IMR-90 (cell line): ENCODE measurements at regions not wholly inside any gene's neighbourhood (a gene's known extent, or its start where the extent isn't known, plus 50 kb on each side); places are given as distances from the start of the nearest gene placed in this dataset.

Experiments used
- ATAC-seq: fragments of 200-7000 bp; cut with Tn5 transposase; 2 replicates; pipeline ENCODE4 v1.9.1; 2020; ENCODE audit warnings: low read depth, mild to moderate bottlenecking, moderate library complexity
- BruUV-seq: library from RNA; stranded (reverse); fragments of 400-500 nt; replicated peaks from 2 replicates; lab custom pipeline; 2021; lab: Mats Ljungman, UMichigan
- CTCF ChIA-PET: fragments of 300-600 bp; formaldehyde crosslinking; extraction: SDS; loops from one replicate; lab custom pipeline; 2021; ENCODE audit warnings: antibody characterized with exemption; lab: Yijun Ruan, JAX
- POLR2A ChIA-PET: fragments of 300-600 bp; sonication (Branson Sonifier 250); formaldehyde crosslinking; loops from one replicate; lab custom pipeline; 2022; ENCODE audit warnings: antibody characterized with exemption; ENCODE audit not compliant: unreplicated experiment; lab: Charles Lee
- DNase-seq: peaks from one replicate; pipeline ENCODE4 v3.0.0; 2013
- H2AFZ ChIP-seq: replicated peaks from 2 replicates; pipeline ENCODE3; 2013; ENCODE audit warnings: low read length, mild to moderate bottlenecking; ENCODE audit not compliant: poor library complexity
- H2AK5ac ChIP-seq: 2 replicates; pipeline ENCODE4 v1.6.1; 2013; ENCODE audit warnings: low read depth, low read length, inconsistent platforms
- H2AK9ac ChIP-seq: replicated peaks from 2 replicates; pipeline ENCODE3; 2013; ENCODE audit warnings: mild to moderate bottlenecking, low read depth, low read length, moderate library complexity; ENCODE audit not compliant: poor library complexity
- H2BK120ac ChIP-seq: 2 replicates; pipeline ENCODE4 v1.6.1; 2013; ENCODE audit warnings: low read depth, low read length, inconsistent platforms
- H2BK15ac ChIP-seq: 3 replicates; pipeline ENCODE4 v1.6.1; 2013; ENCODE audit warnings: low read depth, low read length, inconsistent platforms
- H2BK20ac ChIP-seq: 2 replicates; pipeline ENCODE4 v1.6.1; 2013; ENCODE audit warnings: low read depth, mild to moderate bottlenecking, inconsistent platforms, low read length, moderate library complexity
- H2BK5ac ChIP-seq: 2 replicates; pipeline ENCODE4 v1.6.1; 2013; ENCODE audit warnings: mild to moderate bottlenecking, low read depth, low read length, inconsistent platforms; ENCODE audit not compliant: poor library complexity, severe bottlenecking
- H3K14ac ChIP-seq: replicated peaks from 2 replicates; pipeline ENCODE4 v1.6.1; 2013; ENCODE audit warnings: low read depth, low read length, inconsistent platforms
- H3K18ac ChIP-seq: 2 replicates; pipeline ENCODE4 v1.6.1; 2013; ENCODE audit warnings: low read depth, low read length, control low read depth
- H3K23ac ChIP-seq: 2 replicates; pipeline ENCODE4 v1.6.1; 2013; ENCODE audit warnings: low read depth, low read length, inconsistent platforms
- H3K27ac ChIP-seq: 2 replicates; pipeline ENCODE4 v1.5.1; 2013; ENCODE audit warnings: mild to moderate bottlenecking, control low read depth, low read length; ENCODE audit not compliant: insufficient read depth
- H3K27me3 ChIP-seq: 2 replicates; pipeline ENCODE4 v1.6.1; 2013; ENCODE audit warnings: low read length; ENCODE audit not compliant: control insufficient read depth, insufficient read depth
- H3K36me3 ChIP-seq: 2 replicates; pipeline ENCODE4 v1.6.1; 2013; ENCODE audit warnings: low read length, mixed read lengths; ENCODE audit not compliant: control insufficient read depth, insufficient read depth
- H3K4ac ChIP-seq: 2 replicates; pipeline ENCODE4 v1.6.1; 2013; ENCODE audit warnings: low read depth, low read length, inconsistent platforms
- H3K4me1 ChIP-seq: 2 replicates; pipeline ENCODE4 v1.6.1; 2013; ENCODE audit warnings: low read length, mixed read lengths; ENCODE audit not compliant: control insufficient read depth, insufficient read depth
- H3K4me2 ChIP-seq: 2 replicates; pipeline ENCODE4 v1.6.1; 2013; ENCODE audit warnings: low read depth, mild to moderate bottlenecking, control low read depth, low read length, moderate library complexity
- H3K4me3 ChIP-seq: 2 replicates; pipeline ENCODE4 v1.5.1; 2013; ENCODE audit warnings: low read depth, mild to moderate bottlenecking, control low read depth, low read length, moderate library complexity; ENCODE audit not compliant: insufficient read depth
- H3K56ac ChIP-seq: 2 replicates; pipeline ENCODE4 v1.6.1; 2013; ENCODE audit warnings: low read length, inconsistent platforms; ENCODE audit not compliant: insufficient read depth; ENCODE audit errors: extremely low read depth
- H3K79me1 ChIP-seq, 2 experiments: 2 replicates each; pipeline ENCODE4 v1.6.1; 2013; ENCODE audit warnings: low read length in 2 of 2, inconsistent platforms in 1 of 2, low read depth in 1 of 2
- H3K9ac ChIP-seq: 2 replicates; pipeline ENCODE4 v1.6.1; 2013; ENCODE audit warnings: low read depth, low read length, control low read depth
- H3K9me1 ChIP-seq: 2 replicates; pipeline ENCODE4 v1.6.1; 2013; ENCODE audit warnings: low read length, inconsistent platforms; ENCODE audit not compliant: insufficient read depth
- H3K9me3 ChIP-seq: 2 replicates; pipeline ENCODE4 v1.6.1; 2013; ENCODE audit warnings: low read length; ENCODE audit not compliant: control insufficient read depth, insufficient read depth
- H4K20me1 ChIP-seq: 2 replicates; pipeline ENCODE4 v1.6.1; 2013; ENCODE audit warnings: low read length, inconsistent platforms; ENCODE audit not compliant: insufficient read depth
- H4K5ac ChIP-seq: 2 replicates; pipeline ENCODE4 v1.6.1; 2013; ENCODE audit warnings: mild to moderate bottlenecking, low read depth, low read length, control low read depth
- H4K8ac ChIP-seq, 2 experiments: 2 replicates each; pipeline ENCODE4 v1.6.1; 2013; ENCODE audit warnings: low read depth in 2 of 2, low read length in 2 of 2, control low read depth in 1 of 2, inconsistent platforms in 1 of 2
- H4K91ac ChIP-seq: 2 replicates; pipeline ENCODE4 v1.6.1; 2013; ENCODE audit warnings: low read depth, low read length, inconsistent platforms; ENCODE audit not compliant: insufficient read depth
- BHLHE40 ChIP-seq: fragments of 150-350 bp; IDR thresholded peaks from 2 replicates; pipeline ENCODE4 v1.6.1; 2016; ENCODE audit warnings: mild to moderate bottlenecking, low read depth, low read length
- CEBPB ChIP-seq: IDR thresholded peaks from 2 replicates; pipeline ENCODE4 v1.6.1; 2012; ENCODE audit warnings: low read depth, low read length, improper control_type of control experiment
- FOS ChIP-seq: fragments of 150-350 bp; IDR thresholded peaks from 2 replicates; pipeline ENCODE4 v1.6.1; 2016; ENCODE audit warnings: low read depth, low read length
- MAFK ChIP-seq: IDR thresholded peaks from 2 replicates; pipeline ENCODE4 v1.6.1; 2012; ENCODE audit warnings: low read depth, low read length, improper control_type of control experiment
- MAZ ChIP-seq: IDR thresholded peaks from 2 replicates; pipeline ENCODE4 v1.6.1; 2012; ENCODE audit warnings: low read depth, mild to moderate bottlenecking, low read length, improper control_type of control experiment, moderate library complexity, borderline replicate concordance
- MXI1 ChIP-seq: IDR thresholded peaks from 2 replicates; pipeline ENCODE4 v1.6.1; 2012; ENCODE audit warnings: low read depth, mild to moderate bottlenecking, low read length, moderate library complexity, borderline replicate concordance
- NFE2L2 ChIP-seq: fragments of 150-350 bp; IDR thresholded peaks from 2 replicates; pipeline ENCODE4 v1.6.1; 2016; ENCODE audit warnings: low read depth, mild to moderate bottlenecking, low read length
- POLR2A ChIP-seq: IDR thresholded peaks from 2 replicates; pipeline ENCODE4 v1.6.1; 2012; ENCODE audit warnings: mild to moderate bottlenecking, low read depth, low read length
- RAD21 ChIP-seq: IDR thresholded peaks from 2 replicates; pipeline ENCODE4 v1.6.1; 2012; ENCODE audit warnings: low read length, improper control_type of control experiment
- RCOR1 ChIP-seq: IDR thresholded peaks from 2 replicates; pipeline ENCODE4 v1.6.1; 2012; ENCODE audit warnings: mild to moderate bottlenecking, low read length, improper control_type of control experiment; ENCODE audit not compliant: insufficient replicate concordance
- RFX5 ChIP-seq: IDR thresholded peaks from 2 replicates; pipeline ENCODE4 v1.8.0; 2012; ENCODE audit warnings: low read depth, mild to moderate bottlenecking, low read length, moderate library complexity
- SMC3 ChIP-seq: fragments of 150-350 bp; IDR thresholded peaks from 2 replicates; pipeline ENCODE4 v1.6.1; 2016; ENCODE audit warnings: low read depth, mild to moderate bottlenecking, antibody characterized with exemption, low read length, moderate library complexity
- WGBS, 2 experiments: methylation state at CpG; one replicate each; pipeline versions ENCODE4 v1.1.5 to v1.1.7; 2013; ENCODE audit warnings: missing lambda C conversion rate in 2 of 2; ENCODE audit not compliant: insufficient read length in 1 of 2; ENCODE audit errors: extremely low coverage in 2 of 2; 5-methylcytosine and 5-hydroxymethylcytosine counted together
- dilution Hi-C: fragments of 300-500 bp; cut with HindIII; formaldehyde crosslinking; loops from one replicate; pipeline ENCODE4 v1.14.3; 2018; ENCODE audit warnings: low sequenced_read_pairs; ENCODE audit not compliant: unreplicated experiment
- in situ Hi-C: fragments of 300-500 bp; cut with MboI; formaldehyde crosslinking; loops from 3 replicates; pipeline ENCODE4 v1.14.3; 2019; ENCODE audit warnings: low sequenced_read_pairs, inconsistent platforms, mixed read lengths
- intact Hi-C: fragments of 100-400 bp; cut with micrococcal nuclease; formaldehyde crosslinking; loops from 2 replicates; pipeline ENCODE4 v1.10.0; 2022
- TF ChIP-seq, protein P1 (sequence below): conservative IDR thresholded peaks from 2 replicates; pipeline ENCODE4 v1.5.1; 2012; ENCODE audit warnings: mild to moderate bottlenecking, low read depth, low read length, improper control_type of control experiment

DNA sequence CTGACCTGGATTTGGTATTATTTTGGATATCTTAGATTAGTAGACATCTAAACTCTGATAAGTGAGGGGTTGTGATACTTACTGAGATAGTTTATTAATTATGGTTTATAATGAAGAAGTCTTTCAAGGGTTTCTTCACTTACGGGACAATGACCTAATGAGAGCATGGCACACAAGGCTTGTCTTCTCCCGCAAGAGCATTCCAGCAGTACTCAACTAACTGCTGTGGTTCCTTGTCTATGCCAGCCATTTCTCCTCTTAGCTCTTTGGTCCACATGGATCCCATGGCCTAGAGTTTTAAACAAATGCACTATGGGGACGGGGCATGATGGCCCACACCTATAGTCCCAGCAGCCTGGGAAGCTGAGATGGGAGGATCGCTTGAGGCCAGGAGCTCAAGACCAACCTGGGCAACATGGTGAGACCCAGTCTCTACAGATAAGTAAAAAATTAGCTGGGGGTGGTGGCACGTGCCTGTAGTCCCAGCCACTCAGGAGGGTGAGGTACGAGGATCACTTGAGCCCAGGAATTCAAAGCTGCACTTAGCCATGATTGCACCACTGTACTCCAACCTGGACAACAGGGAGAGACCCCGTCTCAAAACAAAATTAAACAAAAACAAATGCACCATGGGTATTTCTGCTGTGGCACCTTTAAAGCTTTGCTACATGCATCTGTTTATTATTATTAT, 161.7 kb upstream of the MYCN start:
- TF ChIP-seq, protein P1, sequence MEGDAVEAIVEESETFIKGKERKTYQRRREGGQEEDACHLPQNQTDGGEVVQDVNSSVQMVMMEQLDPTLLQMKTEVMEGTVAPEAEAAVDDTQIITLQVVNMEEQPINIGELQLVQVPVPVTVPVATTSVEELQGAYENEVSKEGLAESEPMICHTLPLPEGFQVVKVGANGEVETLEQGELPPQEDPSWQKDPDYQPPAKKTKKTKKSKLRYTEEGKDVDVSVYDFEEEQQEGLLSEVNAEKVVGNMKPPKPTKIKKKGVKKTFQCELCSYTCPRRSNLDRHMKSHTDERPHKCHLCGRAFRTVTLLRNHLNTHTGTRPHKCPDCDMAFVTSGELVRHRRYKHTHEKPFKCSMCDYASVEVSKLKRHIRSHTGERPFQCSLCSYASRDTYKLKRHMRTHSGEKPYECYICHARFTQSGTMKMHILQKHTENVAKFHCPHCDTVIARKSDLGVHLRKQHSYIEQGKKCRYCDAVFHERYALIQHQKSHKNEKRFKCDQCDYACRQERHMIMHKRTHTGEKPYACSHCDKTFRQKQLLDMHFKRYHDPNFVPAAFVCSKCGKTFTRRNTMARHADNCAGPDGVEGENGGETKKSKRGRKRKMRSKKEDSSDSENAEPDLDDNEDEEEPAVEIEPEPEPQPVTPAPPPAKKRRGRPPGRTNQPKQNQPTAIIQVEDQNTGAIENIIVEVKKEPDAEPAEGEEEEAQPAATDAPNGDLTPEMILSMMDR: no peak
- no peak for TF ChIP-seq RCOR1
- no peak for TF ChIP-seq BHLHE40
- TF ChIP-seq FOS: no peak
- TF ChIP-seq MXI1: no peak
- TF ChIP-seq NFE2L2: no peak
- TF ChIP-seq CEBPB: no peak
- TF ChIP-seq MAFK: no peak
- TF ChIP-seq RFX5: no peak
- TF ChIP-seq POLR2A: no peak
- no peak for TF ChIP-seq RAD21
- no peak for TF ChIP-seq SMC3
- TF ChIP-seq MAZ: no peak
- no peak overlapping the region for H4K91ac ChIP-seq
- no peaks in the 10 kb centered on the region for H3K9me1 ChIP-seq
- in situ Hi-C loops (no loop called here), dilution Hi-C loops (no loop called here), intact Hi-C loops (no loop called here)
- 40% methylated on average over 1 of the region's 7 CpGs; no CpG with 5 or more reads in 1 of the 2 experiments for WGBS, 2 experiments
- DNase-seq (no peak), ATAC-seq (no peak)
- no peaks in the 10 kb centered on the region for H4K20me1 ChIP-seq
- no TSS peak for BruUV-seq
- H3K79me1 ChIP-seq: no peaks in the 10 kb centered on the region
- H3K4ac ChIP-seq: no peak overlapping the region
- POLR2A ChIA-PET: no interaction called here
- no peak overlapping the region for H3K18ac ChIP-seq
- CTCF ChIA-PET: no interaction called here
- H2AFZ ChIP-seq: no peak overlapping the region
- no peak overlapping the region for H2BK120ac ChIP-seq
- no peak overlapping the region for H3K14ac ChIP-seq
- H4K8ac ChIP-seq: no peak overlapping the region
- H3K4me1 ChIP-seq: no peaks in the 10 kb centered on the region
- no peak overlapping the region for H4K5ac ChIP-seq
- no peak overlapping the region for H3K9ac ChIP-seq
- no peak overlapping the region for H3K4me2 ChIP-seq
- no peak overlapping the region for H2BK5ac ChIP-seq
- H3K27ac ChIP-seq: no peak overlapping the region
- no peak overlapping the region for H2BK20ac ChIP-seq
- H2AK9ac ChIP-seq: no peak overlapping the region
- H3K4me3 ChIP-seq: no peak overlapping the region
- H3K36me3 ChIP-seq: no peaks in the 10 kb centered on the region
- H3K23ac ChIP-seq: no peak overlapping the region
- H3K9me3 ChIP-seq: peaks cover 19% of the 10 kb centered on the region
- H3K56ac ChIP-seq: no peak overlapping the region
- no peak overlapping the region for H2BK15ac ChIP-seq
- no peak overlapping the region for H2AK5ac ChIP-seq
- H3K27me3 ChIP-seq: no peaks in the 10 kb centered on the region
